ENCODE measurements at regions not wholly inside any gene's neighbourhood (a gene's known extent, or its start where the extent isn't known, plus 50 kb on each side); places are given as distances from the start of the nearest gene placed in this dataset.
"Not testable (repeated sequence)": the region's sequence is repeated elsewhere in the genome, so short reads cannot be mapped to it uniquely, and the experiment has no call there.

- DNase-seq: no peak
Observed at GRCh38 chr4:129254526-129254925, 158.6 kb downstream of the C4orf33 start.

GRCh38 chr4:129261584-129261983 lies 165.6 kb downstream of the C4orf33 start:
- DNase-seq: no peak

GRCh38 chr4:129264008-129264657 lies 168.2 kb downstream of the C4orf33 start:
- DNase-seq: no peak

- DNase-seq: no peak
Observed at GRCh38 chr4:129278868-129279267, 182.9 kb downstream of the C4orf33 start.

- no peak for DNase-seq
Observed at GRCh38 chr4:129282293-129282692, 186.3 kb downstream of the C4orf33 start.

GRCh38 chr4:129292194-129292593 lies 196.2 kb downstream of the C4orf33 start:
- DNase-seq: not testable (repeated sequence)

- no peak for DNase-seq
Observed at GRCh38 chr4:129314781-129315180, 218.8 kb downstream of the C4orf33 start.

GRCh38 chr4:129322920-129323319 lies 227.0 kb downstream of the C4orf33 start:
- no peak for DNase-seq

- DNase-seq: no peak
Observed at GRCh38 chr4:129323658-129324057, 227.7 kb downstream of the C4orf33 start.

- no peak for DNase-seq
Observed at GRCh38 chr4:129326571-129327460, 230.9 kb downstream of the C4orf33 start.

GRCh38 chr4:129327637-129328036 lies 231.7 kb downstream of the C4orf33 start:
- no peak for DNase-seq

- no peak for DNase-seq
Observed at GRCh38 chr4:129328162-129328561, 232.2 kb downstream of the C4orf33 start.

- DNase-seq: no peak
Observed at GRCh38 chr4:129334136-129334535, 238.2 kb downstream of the C4orf33 start.

- no peak for DNase-seq
Observed at GRCh38 chr4:129335276-129335675, 239.3 kb downstream of the C4orf33 start.

- DNase-seq: no peak
Observed at GRCh38 chr4:129335818-129336217, 239.9 kb downstream of the C4orf33 start.

GRCh38 chr4:129336457-129337227 lies 240.7 kb downstream of the C4orf33 start:
- no peak for DNase-seq

GRCh38 chr4:129337228-129337620 lies 241.3 kb downstream of the C4orf33 start:
- no peak for DNase-seq

- DNase-seq: no peak
Observed at GRCh38 chr4:129342819-129343408, 247.0 kb downstream of the C4orf33 start.

- DNase-seq: no peak
Observed at GRCh38 chr4:129344058-129344457, 248.1 kb downstream of the C4orf33 start.

- no peak for DNase-seq
Observed at GRCh38 chr4:129345609-129346008, 249.7 kb downstream of the C4orf33 start.

- DNase-seq: no peak
Observed at GRCh38 chr4:129346036-129346435, 250.1 kb downstream of the C4orf33 start.

GRCh38 chr4:129346734-129347133 lies 250.8 kb downstream of the C4orf33 start:
- DNase-seq: no peak

Measured in activated gamma-delta T cell (primary cell).